ENCODE measurements at regions not wholly inside any gene's neighbourhood (a gene's known extent, or its start where the extent isn't known, plus 50 kb on each side); places are given as distances from the start of the nearest gene placed in this dataset.

GRCh38 chr10:64209561-64209960 lies 688.4 kb downstream of the REEP3 start:
- TF ChIP-seq, protein P1, sequence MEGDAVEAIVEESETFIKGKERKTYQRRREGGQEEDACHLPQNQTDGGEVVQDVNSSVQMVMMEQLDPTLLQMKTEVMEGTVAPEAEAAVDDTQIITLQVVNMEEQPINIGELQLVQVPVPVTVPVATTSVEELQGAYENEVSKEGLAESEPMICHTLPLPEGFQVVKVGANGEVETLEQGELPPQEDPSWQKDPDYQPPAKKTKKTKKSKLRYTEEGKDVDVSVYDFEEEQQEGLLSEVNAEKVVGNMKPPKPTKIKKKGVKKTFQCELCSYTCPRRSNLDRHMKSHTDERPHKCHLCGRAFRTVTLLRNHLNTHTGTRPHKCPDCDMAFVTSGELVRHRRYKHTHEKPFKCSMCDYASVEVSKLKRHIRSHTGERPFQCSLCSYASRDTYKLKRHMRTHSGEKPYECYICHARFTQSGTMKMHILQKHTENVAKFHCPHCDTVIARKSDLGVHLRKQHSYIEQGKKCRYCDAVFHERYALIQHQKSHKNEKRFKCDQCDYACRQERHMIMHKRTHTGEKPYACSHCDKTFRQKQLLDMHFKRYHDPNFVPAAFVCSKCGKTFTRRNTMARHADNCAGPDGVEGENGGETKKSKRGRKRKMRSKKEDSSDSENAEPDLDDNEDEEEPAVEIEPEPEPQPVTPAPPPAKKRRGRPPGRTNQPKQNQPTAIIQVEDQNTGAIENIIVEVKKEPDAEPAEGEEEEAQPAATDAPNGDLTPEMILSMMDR (IDR thresholded peaks at IDR 0.05), result no peak
- Histone ChIP-seq H3K9me3 (no peaks in the 10 kb centered on the region), H3K27ac (no peak overlapping the region), H3K4me3 (ENCODE audit: low read depth in 1 of 2, low read length in 1 of 2) (no peak overlapping the region), H3K27me3 (no peaks in the 10 kb centered on the region), H3K4me1 (ENCODE audit: control insufficient read depth in 1 of 2, insufficient read depth in 1 of 2, low read depth in 1 of 2, low read length in 1 of 2) (no peaks in the 10 kb centered on the region), H3K36me3 (no peaks in the 10 kb centered on the region)

DNA sequence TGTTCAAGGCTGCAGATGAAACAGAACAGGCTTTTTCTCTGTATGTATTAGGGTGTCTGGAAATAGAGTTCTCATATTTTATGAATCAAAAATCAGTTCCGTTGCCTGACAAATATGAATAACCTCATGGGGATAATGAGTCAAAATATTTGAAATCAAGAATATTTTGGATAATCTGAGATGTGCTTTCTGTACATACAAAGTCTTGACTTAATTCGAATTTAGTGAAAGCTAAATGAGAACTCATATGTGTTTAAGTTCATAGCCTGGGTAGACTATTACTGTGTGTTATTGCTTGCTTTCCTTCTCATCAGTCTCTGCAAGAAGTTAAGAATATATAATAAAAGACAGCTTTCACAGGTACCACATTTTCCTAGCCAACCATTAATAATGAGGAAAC lies 689.0 kb downstream of the REEP3 start:
- no peaks in the 10 kb centered on the region for H3K4me1 ChIP-seq (ENCODE audit: control insufficient read depth in 1 of 2, insufficient read depth in 1 of 2, low read depth in 1 of 2, low read length in 1 of 2)
- no peak overlapping the region for H3K27ac ChIP-seq
- no peak overlapping the region for H3K4me3 ChIP-seq (ENCODE audit: low read depth in 1 of 2, low read length in 1 of 2)
- H3K36me3 ChIP-seq, result no peaks in the 10 kb centered on the region
- H3K9me3 ChIP-seq, result no peaks in the 10 kb centered on the region
- H3K27me3 ChIP-seq, result no peaks in the 10 kb centered on the region
- TF ChIP-seq, protein P1 (IDR thresholded peaks at IDR 0.05), result no peak

- no peak overlapping the region for H3K27ac ChIP-seq
- H3K4me3 ChIP-seq (ENCODE audit: low read depth in 1 of 2, low read length in 1 of 2), result no peak overlapping the region
- no peaks in the 10 kb centered on the region for H3K4me1 ChIP-seq (ENCODE audit: control insufficient read depth in 1 of 2, insufficient read depth in 1 of 2, low read depth in 1 of 2, low read length in 1 of 2)
- H3K36me3 ChIP-seq, result no peaks in the 10 kb centered on the region
- H3K27me3 ChIP-seq, result no peaks in the 10 kb centered on the region
- H3K9me3 ChIP-seq, result no peaks in the 10 kb centered on the region
- TF ChIP-seq, protein P1 (IDR thresholded peaks at IDR 0.05), result no peak
Observed at GRCh38 chr10:64211466-64211865, 690.3 kb downstream of the REEP3 start.

GRCh38 chr10:64215088-64215487 lies 693.9 kb downstream of the REEP3 start:
- no peak overlapping the region for H3K27ac ChIP-seq
- H3K4me1 ChIP-seq (ENCODE audit: control insufficient read depth in 1 of 2, insufficient read depth in 1 of 2, low read depth in 1 of 2, low read length in 1 of 2), result no peaks in the 10 kb centered on the region
- no peak overlapping the region for H3K4me3 ChIP-seq (ENCODE audit: low read depth in 1 of 2, low read length in 1 of 2)
- no peaks in the 10 kb centered on the region for H3K9me3 ChIP-seq
- TF ChIP-seq, protein P1 (IDR thresholded peaks at IDR 0.05), result no peak
- H3K36me3 ChIP-seq, result no peaks in the 10 kb centered on the region
- H3K27me3 ChIP-seq, result no peaks in the 10 kb centered on the region

- Histone ChIP-seq H3K4me1 (ENCODE audit: control insufficient read depth in 1 of 2, insufficient read depth in 1 of 2, low read depth in 1 of 2, low read length in 1 of 2) (no peaks in the 10 kb centered on the region), H3K36me3 (no peaks in the 10 kb centered on the region), H3K27me3 (no peaks in the 10 kb centered on the region), H3K4me3 (ENCODE audit: low read depth in 1 of 2, low read length in 1 of 2) (no peak overlapping the region), H3K9me3 (no peaks in the 10 kb centered on the region), H3K27ac (no peak overlapping the region)
- TF ChIP-seq, protein P1 (IDR thresholded peaks at IDR 0.05), result no peak
Observed at GRCh38 chr10:64219271-64220025, 698.2 kb downstream of the REEP3 start.
